AG04450 (cell line): ENCODE measurements at regions not wholly inside any gene's neighbourhood (a gene's known extent, or its start where the extent isn't known, plus 50 kb on each side); places are given as distances from the start of the nearest gene placed in this dataset.

Experiments
- CTCF ChIA-PET: fragments of 300-600, 350-600 bp; formaldehyde crosslinking; extraction: SDS; loops from one replicate; lab custom pipeline; 2022; ENCODE audit warnings: antibody characterized with exemption, inconsistent platforms; lab: Charles Lee
- POLR2A ChIA-PET: fragments of 350-600 bp; formaldehyde crosslinking; extraction: SDS; loops from one replicate; lab custom pipeline; 2021; ENCODE audit warnings: antibody characterized with exemption, inconsistent platforms; lab: Yijun Ruan, JAX
- DNase-seq: peaks from one replicate; pipeline ENCODE4 v3.0.0-alpha.2; 2011; ENCODE audit warnings: low read depth, low spot score
- H3K27ac ChIP-seq: one replicate; pipeline ENCODE4 v1.5.1; 2012; ENCODE audit warnings: low read depth, low read length, control low read depth
- H3K27me3 ChIP-seq: one replicate; pipeline ENCODE4 v1.6.0; 2012; ENCODE audit warnings: low read length; ENCODE audit not compliant: control insufficient read depth, insufficient read depth
- H3K4me3 ChIP-seq: 2 replicates; pipeline ENCODE4 v1.5.1; 2011; ENCODE audit warnings: mild to moderate bottlenecking, low read depth, low read length, control low read depth
- H3K9me3 ChIP-seq: 2 replicates; pipeline ENCODE4 v1.5.1; 2012; ENCODE audit warnings: low read length; ENCODE audit not compliant: control insufficient read depth, insufficient read depth
- CTCF ChIP-seq: IDR thresholded peaks from 2 replicates; pipeline ENCODE4 v1.5.1; 2011; ENCODE audit warnings: low read depth, low read length, control low read depth, inconsistent platforms

DNA sequence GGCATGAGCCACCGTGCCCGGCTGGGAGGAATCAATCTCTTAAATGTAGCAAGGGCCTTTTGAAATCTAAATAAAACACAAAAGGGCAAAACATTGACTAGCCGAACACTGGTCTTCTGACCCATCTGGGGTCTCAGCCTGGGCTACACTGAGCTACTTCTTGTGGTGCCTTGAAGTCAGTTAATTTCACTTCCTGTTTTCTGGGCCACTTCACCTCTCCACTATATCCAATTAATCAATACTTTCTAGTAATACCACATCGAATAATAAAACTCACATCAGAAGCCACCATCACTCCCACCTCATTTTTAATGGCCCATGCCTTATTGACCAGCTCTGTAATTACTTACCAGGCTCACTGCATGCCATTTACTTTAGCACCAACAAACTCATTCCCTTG lies 138.0 kb upstream of the SAMSN1 start:
- CTCF ChIA-PET, result no interaction called here
- no peak for DNase-seq
- TF ChIP-seq CTCF, result no peak
- H3K27me3 ChIP-seq, result no peaks in the 10 kb centered on the region
- H3K27ac ChIP-seq, result no peak overlapping the region
- H3K4me3 ChIP-seq, result no peak overlapping the region
- POLR2A ChIA-PET, result no interaction called here
- no peaks in the 10 kb centered on the region; the same call in 1 of the 2 replicates for H3K9me3 ChIP-seq

GRCh38 chr21:14683063-14683462 lies 136.9 kb upstream of the SAMSN1 start:
- no peaks in the 10 kb centered on the region; the same call in 1 of the 2 replicates for H3K9me3 ChIP-seq
- ChIA-PET POLR2A (no interaction called here), CTCF (no interaction called here)
- DNase-seq, result no peak
- no peak overlapping the region for H3K4me3 ChIP-seq
- TF ChIP-seq CTCF, result no peak
- H3K27me3 ChIP-seq, result no peaks in the 10 kb centered on the region
- H3K27ac ChIP-seq, result no peak overlapping the region

GRCh38 chr21:14678973-14679574 lies 133.0 kb upstream of the SAMSN1 start:
- no peaks in the 10 kb centered on the region for H3K27me3 ChIP-seq
- ChIA-PET POLR2A (no interaction called here), CTCF (no interaction called here)
- peaks cover 2% of the 10 kb centered on the region; the same call in 1 of the 2 replicates for H3K9me3 ChIP-seq
- TF ChIP-seq CTCF, result no peak
- no peak overlapping the region for H3K27ac ChIP-seq
- DNase-seq, result no peak
- no peak overlapping the region for H3K4me3 ChIP-seq

DNA sequence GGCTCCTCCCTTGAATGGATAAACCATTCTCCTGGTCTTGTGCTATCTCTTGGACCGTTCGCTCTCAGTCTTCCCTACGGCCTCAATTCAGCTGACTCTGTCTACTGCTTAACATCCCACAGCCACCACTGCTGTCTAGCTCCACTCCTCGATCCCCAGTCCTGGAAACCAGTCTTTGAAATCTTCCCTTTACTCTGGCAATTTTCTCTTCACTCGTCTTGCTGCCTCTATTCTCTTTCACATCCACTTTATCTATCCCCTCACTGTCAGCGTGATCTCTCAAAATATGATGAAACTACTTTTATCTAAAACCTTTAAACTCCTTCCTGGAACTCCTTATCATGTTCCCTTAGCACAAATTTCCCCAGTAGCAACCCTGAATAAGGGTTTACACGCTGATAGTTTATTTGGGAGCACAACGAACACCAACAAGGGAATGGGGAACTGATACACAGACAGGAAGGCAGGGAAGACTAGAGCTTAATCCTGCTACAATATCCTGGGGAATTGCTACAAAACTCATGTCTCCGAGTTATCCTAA lies 131.6 kb upstream of the SAMSN1 start:
- H3K27me3 ChIP-seq, result no peaks in the 10 kb centered on the region
- H3K4me3 ChIP-seq, result no peak overlapping the region
- peaks cover 2% of the 10 kb centered on the region; the same call in 1 of the 2 replicates for H3K9me3 ChIP-seq
- TF ChIP-seq CTCF, result no peak
- DNase-seq, result no peak
- H3K27ac ChIP-seq, result no peak overlapping the region
- POLR2A ChIA-PET, result no interaction called here
- CTCF ChIA-PET, result no interaction called here

DNA sequence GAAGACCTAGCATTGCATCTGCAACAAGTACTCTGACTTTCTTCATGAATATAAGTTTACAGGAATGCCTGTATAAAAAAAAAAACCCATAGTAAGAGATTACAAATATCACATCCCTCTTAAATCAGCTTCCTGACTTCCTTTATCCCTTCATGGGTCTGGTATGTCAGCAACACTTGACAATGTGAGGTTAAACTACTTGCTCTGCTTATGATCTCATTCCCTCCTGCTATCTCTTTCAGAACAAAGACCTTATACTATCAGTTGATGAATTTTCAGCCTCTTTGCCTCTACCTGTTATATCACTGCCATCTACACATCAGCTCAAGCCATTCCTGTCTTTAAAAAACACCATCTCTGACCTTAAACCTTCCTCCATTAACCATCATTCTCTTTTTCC lies 130.9 kb upstream of the SAMSN1 start:
- H3K4me3 ChIP-seq, result no peak overlapping the region
- H3K27ac ChIP-seq, result no peak overlapping the region
- ChIA-PET POLR2A (no interaction called here), CTCF (no interaction called here)
- no peaks in the 10 kb centered on the region for H3K27me3 ChIP-seq
- no peak for DNase-seq
- no peak for TF ChIP-seq CTCF
- peaks cover 2% of the 10 kb centered on the region; the same call in 1 of the 2 replicates for H3K9me3 ChIP-seq
